IMR-90 (cell line): ENCODE measurements at regions not wholly inside any gene's neighbourhood (a gene's known extent, or its start where the extent isn't known, plus 50 kb on each side); places are given as distances from the start of the nearest gene placed in this dataset.

Source experiments
- CEBPB ChIP-seq: IDR thresholded peaks from 2 replicates; pipeline ENCODE4 v1.6.1; 2012; ENCODE audit warnings: low read depth, low read length, improper control_type of control experiment
- MAFK ChIP-seq: IDR thresholded peaks from 2 replicates; pipeline ENCODE4 v1.6.1; 2012; ENCODE audit warnings: low read depth, low read length, improper control_type of control experiment
- MAZ ChIP-seq: IDR thresholded peaks from 2 replicates; pipeline ENCODE4 v1.6.1; 2012; ENCODE audit warnings: low read depth, mild to moderate bottlenecking, low read length, improper control_type of control experiment, moderate library complexity, borderline replicate concordance
- MXI1 ChIP-seq: IDR thresholded peaks from 2 replicates; pipeline ENCODE4 v1.6.1; 2012; ENCODE audit warnings: low read depth, mild to moderate bottlenecking, low read length, moderate library complexity, borderline replicate concordance
- NFE2L2 ChIP-seq: fragments of 150-350 bp; IDR thresholded peaks from 2 replicates; pipeline ENCODE4 v1.6.1; 2016; ENCODE audit warnings: low read depth, mild to moderate bottlenecking, low read length
- POLR2A ChIP-seq: IDR thresholded peaks from 2 replicates; pipeline ENCODE4 v1.6.1; 2012; ENCODE audit warnings: mild to moderate bottlenecking, low read depth, low read length
- RAD21 ChIP-seq: IDR thresholded peaks from 2 replicates; pipeline ENCODE4 v1.6.1; 2012; ENCODE audit warnings: low read length, improper control_type of control experiment
- RCOR1 ChIP-seq: IDR thresholded peaks from 2 replicates; pipeline ENCODE4 v1.6.1; 2012; ENCODE audit warnings: mild to moderate bottlenecking, low read length, improper control_type of control experiment; ENCODE audit not compliant: insufficient replicate concordance
- RFX5 ChIP-seq: IDR thresholded peaks from 2 replicates; pipeline ENCODE4 v1.8.0; 2012; ENCODE audit warnings: low read depth, mild to moderate bottlenecking, low read length, moderate library complexity
- SMC3 ChIP-seq: fragments of 150-350 bp; IDR thresholded peaks from 2 replicates; pipeline ENCODE4 v1.6.1; 2016; ENCODE audit warnings: low read depth, mild to moderate bottlenecking, antibody characterized with exemption, low read length, moderate library complexity
- TF ChIP-seq, protein P1 (sequence below): conservative IDR thresholded peaks from 2 replicates; pipeline ENCODE4 v1.5.1; 2012; ENCODE audit warnings: mild to moderate bottlenecking, low read depth, low read length, improper control_type of control experiment
- TF ChIP-seq, protein P2 (sequence below): fragments of 150-350 bp; IDR thresholded peaks from 2 replicates; pipeline ENCODE4 v1.6.1; 2017; ENCODE audit warnings: mild to moderate bottlenecking, antibody characterized with exemption, low read length, low read depth

DNA sequence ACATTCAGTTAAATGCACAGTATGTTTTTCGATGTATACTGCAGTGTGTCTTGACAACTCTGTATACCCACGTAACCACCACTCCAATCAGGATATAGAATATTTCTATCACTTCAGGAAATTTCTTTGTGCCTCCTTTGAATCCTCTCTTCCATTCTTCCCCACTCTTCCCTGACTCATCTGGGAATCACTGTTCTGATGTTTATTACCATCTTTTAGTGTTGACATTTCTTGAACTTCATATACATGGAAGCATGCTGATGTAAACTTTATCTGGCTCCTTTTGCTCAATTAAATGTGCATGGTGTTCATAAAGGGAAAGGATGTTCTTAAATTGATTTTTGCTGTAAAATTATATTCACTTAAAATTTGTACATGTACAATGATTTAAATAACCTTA lies 319.9 kb downstream of the PCDH7 start:
- TF ChIP-seq POLR2A (no peak), CEBPB (no peak), NFE2L2 (no peak), RCOR1 (no peak), RAD21 (no peak), MAZ (no peak), SMC3 (no peak), RFX5 (no peak), MXI1 (no peak), MAFK (no peak)
- TF ChIP-seq, protein P1, sequence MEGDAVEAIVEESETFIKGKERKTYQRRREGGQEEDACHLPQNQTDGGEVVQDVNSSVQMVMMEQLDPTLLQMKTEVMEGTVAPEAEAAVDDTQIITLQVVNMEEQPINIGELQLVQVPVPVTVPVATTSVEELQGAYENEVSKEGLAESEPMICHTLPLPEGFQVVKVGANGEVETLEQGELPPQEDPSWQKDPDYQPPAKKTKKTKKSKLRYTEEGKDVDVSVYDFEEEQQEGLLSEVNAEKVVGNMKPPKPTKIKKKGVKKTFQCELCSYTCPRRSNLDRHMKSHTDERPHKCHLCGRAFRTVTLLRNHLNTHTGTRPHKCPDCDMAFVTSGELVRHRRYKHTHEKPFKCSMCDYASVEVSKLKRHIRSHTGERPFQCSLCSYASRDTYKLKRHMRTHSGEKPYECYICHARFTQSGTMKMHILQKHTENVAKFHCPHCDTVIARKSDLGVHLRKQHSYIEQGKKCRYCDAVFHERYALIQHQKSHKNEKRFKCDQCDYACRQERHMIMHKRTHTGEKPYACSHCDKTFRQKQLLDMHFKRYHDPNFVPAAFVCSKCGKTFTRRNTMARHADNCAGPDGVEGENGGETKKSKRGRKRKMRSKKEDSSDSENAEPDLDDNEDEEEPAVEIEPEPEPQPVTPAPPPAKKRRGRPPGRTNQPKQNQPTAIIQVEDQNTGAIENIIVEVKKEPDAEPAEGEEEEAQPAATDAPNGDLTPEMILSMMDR = no peak
- TF ChIP-seq, protein P2, sequence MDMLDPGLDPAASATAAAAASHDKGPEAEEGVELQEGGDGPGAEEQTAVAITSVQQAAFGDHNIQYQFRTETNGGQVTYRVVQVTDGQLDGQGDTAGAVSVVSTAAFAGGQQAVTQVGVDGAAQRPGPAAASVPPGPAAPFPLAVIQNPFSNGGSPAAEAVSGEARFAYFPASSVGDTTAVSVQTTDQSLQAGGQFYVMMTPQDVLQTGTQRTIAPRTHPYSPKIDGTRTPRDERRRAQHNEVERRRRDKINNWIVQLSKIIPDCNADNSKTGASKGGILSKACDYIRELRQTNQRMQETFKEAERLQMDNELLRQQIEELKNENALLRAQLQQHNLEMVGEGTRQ = no peak
